ENCODE measurements at regions not wholly inside any gene's neighbourhood (a gene's known extent, or its start where the extent isn't known, plus 50 kb on each side); places are given as distances from the start of the nearest gene placed in this dataset.

DNA sequence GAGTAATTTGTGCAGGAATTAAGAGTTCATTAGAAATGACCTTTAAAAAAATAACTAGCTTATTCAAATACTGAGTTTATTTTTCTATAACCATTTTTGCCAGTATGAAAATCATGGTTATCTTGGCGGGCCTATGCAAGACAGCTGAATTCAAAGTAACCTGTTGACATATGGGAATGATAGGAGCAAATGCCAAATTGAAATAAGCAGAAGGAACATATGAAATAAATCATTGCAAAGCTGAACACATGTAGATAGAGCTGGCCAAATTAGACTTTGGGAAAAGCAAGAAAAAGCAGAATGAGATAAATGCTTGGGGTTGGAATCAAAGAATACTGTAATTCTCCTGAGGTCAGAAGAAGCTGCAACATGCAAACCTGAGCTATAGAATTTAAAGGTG lies 372.5 kb downstream of the ADAMTS20 start:
- no peak for DNase-seq (ENCODE audit: low read depth)

DNA sequence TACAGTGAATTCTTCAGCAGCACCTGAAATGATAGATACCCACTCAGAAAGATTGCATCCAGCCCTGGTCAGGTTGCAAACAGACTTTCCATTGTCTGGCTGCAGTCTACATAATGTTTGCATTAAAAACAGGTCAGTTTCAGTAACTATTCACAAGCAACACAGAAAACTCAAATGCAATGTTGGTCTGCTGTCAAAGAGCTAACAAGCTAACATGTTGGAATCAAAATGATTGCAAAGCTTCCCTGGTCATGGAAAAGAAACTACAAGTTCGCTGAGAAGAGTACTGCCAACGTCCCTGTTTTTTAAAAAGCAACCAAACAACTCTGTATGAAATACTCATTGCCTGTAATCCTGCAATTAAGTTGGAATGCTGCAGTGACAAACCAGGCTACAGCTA lies 374.7 kb downstream of the ADAMTS20 start:
- DNase-seq (ENCODE audit: low read depth) = no peak

DNA sequence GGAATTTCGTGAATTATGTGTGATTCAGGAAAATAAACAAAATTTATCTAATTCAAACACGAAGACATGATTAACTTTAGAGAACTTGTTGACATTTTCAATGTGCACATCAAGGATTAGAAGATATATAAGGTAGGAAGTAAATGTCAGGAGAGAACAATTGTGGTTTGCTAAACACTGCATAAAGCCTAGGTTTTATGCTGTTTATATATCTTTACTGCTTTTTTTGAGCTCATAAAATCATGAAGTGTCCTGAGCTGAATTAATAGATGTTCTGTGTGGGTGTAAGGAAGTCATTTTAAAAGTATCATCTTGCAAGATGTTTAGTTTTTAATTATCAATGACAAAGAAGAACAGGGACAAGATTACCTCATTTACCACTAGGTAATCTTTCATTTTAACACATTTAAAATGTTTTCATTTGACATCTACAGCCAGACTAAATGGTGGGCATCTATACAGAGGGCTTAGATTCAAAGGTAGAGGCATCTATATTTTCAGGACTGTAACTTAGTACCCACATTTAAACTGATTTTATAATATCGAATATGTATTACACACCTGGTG lies 382.8 kb downstream of the ADAMTS20 start:
- DNase-seq (ENCODE audit: low read depth) = no peak

DNA sequence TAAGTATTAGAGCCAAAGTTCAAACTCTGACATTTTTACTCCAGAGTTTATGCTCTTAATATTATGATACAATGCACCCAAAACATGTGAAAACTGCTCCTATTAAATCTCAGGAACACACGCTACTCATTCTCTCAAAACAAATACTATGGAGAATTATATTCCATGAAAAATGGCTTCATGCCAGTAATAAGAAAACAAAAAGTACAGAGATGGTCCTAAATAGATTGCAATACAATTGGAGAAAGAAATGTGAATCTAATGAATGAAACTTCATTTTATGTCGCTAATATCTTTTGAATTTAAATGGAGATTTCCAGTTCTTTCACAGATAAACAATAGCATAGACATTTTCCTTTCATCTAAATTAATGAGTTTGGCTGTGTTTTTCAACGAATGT lies 384.3 kb downstream of the ADAMTS20 start:
- no peak for DNase-seq (ENCODE audit: low read depth)

DNA sequence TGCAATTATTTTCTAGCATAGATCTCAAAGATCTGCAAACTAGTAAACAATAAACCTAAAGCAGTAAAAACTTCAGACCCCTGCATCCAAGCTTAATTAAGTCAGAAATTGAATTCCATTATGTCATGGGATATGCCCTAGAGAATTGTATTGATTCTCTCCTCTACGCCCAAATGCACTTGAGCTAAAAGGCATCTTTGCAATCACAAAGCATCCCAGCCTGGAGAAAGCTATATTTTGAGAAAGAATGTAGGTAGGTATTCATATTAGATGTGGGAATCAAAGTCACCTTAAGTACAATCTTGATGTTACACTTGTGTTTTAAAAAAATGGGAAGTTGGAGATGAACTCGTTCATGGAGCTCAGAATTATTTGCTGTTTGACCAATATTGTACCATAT lies 386.7 kb downstream of the ADAMTS20 start:
- no peak for DNase-seq (ENCODE audit: low read depth)

DNA sequence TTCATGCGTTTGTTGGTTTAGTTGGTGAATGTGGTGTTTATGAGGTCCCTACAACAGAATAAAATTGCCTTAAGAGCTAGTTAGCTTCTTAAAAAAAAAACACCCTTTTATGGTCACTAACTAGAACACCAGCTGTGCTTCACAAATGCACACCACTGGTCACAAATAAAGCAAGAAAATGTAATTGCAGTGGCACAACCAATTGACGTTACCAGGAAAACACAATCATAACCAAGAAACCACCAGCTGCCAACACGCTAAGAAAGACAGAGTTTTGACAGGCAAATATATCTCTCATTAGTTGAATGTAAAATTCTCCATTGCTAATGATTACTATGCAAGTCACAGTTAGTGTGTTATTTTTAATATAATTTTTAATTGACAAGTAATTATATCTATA lies 389.9 kb downstream of the ADAMTS20 start:
- DNase-seq (ENCODE audit: low read depth) = no peak

DNA sequence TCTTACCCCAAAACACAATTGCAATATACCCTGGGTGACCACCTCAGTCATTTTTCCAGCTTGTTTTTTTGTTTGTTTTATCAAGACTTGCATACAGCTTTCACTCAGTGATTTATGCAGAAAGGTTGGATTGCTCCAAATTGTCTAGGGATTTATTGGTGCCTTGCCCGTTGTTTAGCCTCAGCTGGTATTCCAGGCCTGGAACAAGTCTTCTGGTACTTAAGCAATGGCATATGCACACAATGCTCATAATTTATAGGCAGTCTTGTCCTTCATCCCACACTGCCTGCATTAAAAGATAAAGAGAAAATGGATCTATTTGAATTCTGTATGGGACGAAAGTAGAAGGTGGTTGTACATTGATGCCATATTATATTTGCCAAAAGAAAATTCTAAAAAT lies 392.5 kb downstream of the ADAMTS20 start:
- DNase-seq (ENCODE audit: low read depth) = no peak

DNA sequence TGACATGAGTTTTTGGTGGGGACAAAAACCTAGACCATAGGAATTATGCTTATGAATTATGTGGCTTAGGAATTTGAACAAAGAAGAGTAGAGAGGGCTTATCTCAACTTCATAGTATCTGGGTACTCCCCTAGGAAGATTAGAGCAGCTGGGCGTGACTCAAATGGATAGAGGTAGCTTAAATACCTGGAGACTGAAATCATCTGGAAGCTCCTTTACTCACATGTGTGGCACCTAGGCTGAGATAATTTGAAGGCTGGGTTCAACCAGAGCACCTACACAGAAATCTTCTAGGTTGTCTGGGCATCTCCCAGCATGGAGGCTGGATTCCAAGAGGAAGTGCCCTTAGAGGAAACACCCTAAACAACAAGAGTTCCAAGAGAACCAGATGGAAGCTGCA lies 393.9 kb downstream of the ADAMTS20 start:
- DNase-seq (ENCODE audit: low read depth) = no peak

DNA sequence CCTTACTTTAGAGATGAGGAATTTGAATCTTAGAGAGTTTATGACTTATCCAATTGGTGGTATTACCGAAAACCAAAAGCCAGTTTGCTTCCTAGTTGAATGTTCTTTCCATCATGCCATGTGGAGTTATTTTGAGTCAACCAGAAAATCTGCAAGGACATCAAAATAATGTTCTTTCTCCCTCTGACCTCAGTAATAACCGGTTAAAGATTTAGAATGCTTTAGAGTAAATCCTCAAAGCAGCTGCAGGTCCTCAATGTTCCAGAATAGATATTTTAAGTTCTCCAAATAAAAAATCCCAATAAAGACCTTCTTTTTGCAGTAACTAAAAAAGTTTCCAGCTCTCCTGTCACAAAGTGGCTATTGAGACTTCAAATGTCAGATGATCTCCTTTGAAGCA lies 396.6 kb downstream of the ADAMTS20 start:
- no peak for DNase-seq (ENCODE audit: low read depth)

DNA sequence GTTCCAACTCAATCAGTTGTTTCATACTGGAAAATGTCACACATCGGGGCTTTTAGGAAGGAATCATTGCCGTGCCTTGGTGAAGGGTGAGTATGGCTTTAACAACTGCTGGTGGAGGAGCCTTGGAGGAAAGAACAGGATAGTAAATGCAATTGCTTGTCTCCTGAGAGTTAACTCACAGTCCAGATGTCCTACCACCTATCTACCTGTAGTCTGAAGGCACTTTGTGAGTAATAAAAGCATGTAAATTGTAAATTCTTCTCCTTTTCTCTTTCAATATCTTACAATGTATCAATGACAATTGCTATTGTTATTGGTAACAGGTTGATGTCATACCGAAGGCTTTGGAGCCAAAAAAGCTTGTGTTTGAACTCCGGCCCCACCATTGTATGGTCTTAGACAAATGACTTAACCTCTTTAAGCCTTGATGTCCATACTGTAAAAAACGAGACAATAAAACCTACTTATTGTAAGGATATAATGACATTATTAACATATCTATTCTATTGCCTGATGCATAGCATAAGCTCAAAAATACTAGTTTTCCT lies 397.4 kb downstream of the ADAMTS20 start:
- no peak for DNase-seq (ENCODE audit: low read depth)

DNA sequence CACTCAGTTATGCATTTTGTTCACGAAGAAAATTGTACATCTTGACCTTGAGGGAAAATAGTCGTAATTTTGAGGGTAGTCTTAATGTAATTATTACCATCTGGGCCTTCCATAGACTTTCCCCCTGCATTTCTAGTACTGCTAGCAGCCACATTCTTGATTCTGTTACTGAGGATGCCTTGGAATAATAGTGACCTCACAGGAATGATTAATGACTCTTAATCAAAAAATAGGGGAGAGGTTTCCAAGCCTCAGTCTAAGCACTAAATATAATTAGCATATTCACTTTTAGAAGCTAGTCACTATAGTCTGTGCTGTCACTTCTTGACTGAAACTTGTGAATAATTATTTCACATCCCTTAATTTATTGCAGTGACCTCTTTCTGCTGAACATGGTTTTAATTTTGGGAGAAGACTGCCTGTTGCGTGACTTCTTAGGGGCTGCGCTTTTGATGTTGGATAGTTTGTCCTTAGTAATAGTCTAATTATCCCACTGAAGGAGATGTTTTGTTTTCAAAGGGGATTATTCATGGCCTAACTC lies 400.5 kb downstream of the ADAMTS20 start:
- DNase-seq (ENCODE audit: low read depth) = no peak

DNA sequence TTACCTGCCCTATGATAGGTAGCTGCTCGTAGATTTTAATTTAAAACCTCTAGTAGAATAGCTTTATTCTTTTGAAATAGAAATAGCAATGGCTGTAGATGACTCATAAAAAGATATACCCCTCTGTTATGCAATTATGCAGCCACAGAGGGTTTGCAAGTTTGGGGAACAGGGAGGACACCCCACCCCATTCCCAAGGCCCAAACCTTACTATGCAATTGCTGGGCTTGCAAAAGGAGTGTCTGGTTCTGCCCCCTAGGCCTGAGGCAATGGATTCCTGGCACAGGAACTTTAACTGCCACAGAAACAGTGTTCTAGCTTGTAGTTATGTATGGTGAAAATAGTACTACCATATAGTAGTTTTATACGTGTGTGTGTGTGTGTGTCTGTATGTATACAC lies 403.3 kb downstream of the ADAMTS20 start:
- no peak for DNase-seq (ENCODE audit: low read depth)

DNA sequence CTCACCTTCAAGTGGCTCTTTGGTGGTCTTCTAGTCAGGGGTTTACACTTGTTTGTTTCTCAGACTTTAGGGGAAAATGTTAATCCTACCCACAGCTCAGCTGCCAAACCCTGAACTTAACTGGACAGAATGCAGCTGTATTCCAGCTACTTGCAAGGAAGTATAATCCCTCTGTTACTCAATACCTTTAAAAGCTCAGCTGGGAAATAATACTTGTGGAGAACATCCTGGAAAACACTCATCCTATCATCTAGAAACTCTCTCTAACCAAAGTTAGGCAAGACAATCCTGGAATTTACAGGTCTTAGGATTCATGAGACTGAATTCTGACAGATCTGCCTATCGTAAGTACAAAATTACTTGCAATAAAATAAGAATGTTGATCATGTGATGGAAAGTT lies 404.1 kb downstream of the ADAMTS20 start:
- no peak for DNase-seq (ENCODE audit: low read depth)

DNA sequence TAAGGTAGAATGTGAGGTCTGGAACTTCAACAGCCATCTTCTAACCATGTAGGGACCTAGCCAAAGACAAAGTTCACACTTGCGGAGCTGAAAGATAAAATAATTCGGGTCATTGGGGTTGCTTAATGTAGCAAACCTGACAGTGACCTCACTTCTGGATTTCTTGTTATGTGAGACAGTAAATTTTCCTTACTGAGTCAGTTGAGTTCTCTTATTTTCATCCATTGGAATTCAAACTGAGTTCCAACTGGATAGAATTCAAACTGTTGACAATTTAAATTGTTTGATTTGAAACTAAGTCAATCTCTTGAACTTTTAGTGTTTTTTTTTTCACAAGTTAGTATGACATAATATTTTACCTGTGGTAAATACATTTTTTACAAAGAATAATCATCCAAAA lies 406.5 kb downstream of the ADAMTS20 start:
- DNase-seq (ENCODE audit: low read depth) = no peak

DNA sequence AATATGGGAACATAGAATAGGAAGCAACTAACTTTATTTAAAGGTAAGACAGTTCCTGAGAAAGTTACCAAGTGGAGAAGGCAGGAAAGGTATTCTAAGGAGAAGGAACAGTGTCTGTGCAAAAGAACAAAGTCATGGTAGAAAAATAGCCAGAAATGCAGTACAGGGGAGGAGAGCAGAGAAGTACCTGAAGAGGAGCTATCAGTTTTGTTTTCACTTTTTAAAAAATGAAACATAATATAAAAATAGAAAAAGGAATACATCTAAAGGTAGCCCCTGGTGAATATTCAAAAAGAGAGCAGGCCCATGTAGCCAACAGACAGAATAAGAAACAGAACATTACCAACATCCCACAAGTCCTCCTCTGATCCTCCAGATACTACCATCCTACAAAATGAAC lies 408.7 kb downstream of the ADAMTS20 start:
- DNase-seq (ENCODE audit: low read depth) = no peak

DNA sequence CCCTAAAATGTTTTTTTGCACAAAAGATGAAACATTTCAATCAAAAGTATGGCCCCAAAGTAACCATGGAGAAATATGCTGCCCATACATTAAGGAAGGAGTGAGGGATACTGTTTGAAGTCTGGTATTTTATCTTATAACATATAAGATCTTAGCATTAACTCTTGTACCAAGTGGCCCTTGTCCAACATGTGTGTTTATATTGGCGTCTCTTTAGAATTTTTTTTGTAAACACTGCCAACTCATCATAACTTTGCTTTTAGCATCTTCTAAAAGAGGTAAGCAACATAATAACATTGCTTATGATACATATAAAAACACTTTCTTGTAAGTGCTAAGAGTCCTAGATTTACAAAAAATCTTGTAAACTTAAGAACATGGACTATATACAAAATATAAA lies 419.7 kb downstream of the ADAMTS20 start:
- DNase-seq (ENCODE audit: low read depth) = no peak

DNA sequence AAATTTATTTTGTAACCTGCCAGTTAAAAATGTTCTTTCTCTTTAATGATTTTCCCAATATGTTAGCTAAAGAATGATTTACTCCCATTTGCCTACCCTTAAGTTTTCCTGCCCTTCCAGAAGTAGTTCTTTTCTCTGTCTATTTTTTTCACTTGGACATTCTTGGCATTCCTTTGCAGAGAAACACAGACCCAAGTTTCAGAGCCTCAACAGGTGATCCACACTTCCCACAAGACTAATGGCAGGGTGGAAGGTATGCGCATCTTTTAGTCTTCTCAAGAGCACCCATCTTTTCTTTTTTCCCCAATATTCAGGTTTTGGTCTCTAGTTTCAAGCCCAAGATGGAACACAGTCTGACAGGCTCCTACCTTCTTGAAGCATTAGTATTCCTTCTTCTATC lies 420.7 kb downstream of the ADAMTS20 start:
- DNase-seq (ENCODE audit: low read depth) = no peak

DNA sequence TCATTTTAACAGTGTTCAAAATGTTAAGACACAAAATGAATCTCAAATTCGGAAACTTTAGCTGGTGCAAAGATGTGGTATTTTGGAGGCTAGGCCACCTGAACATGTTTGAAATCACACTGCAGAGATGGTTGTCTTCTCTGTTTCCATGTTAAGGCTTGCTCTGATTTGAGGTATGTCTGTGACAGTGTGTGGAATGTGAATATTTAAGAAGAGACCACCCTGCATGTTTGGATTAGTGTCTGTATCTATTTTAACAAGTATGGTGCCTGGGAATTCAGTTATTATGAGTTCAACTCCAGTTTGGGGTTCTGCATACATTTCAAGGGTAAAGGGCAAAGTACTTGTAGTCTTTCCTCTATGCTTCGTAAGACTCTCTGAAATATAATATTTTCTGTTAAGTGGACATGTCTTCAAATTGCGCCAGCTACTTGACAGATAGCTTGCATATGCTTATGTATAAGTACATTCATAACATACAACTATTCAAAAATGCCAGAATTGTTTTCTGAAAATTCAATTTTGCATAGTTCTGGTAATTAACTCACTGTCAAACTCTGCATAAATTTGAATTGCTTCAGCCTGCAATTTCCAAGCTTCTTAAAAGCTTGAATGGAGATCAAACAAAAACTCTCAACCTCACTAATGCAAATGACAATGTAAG lies 424.0 kb downstream of the ADAMTS20 start:
- no peak for DNase-seq (ENCODE audit: low read depth)

DNA sequence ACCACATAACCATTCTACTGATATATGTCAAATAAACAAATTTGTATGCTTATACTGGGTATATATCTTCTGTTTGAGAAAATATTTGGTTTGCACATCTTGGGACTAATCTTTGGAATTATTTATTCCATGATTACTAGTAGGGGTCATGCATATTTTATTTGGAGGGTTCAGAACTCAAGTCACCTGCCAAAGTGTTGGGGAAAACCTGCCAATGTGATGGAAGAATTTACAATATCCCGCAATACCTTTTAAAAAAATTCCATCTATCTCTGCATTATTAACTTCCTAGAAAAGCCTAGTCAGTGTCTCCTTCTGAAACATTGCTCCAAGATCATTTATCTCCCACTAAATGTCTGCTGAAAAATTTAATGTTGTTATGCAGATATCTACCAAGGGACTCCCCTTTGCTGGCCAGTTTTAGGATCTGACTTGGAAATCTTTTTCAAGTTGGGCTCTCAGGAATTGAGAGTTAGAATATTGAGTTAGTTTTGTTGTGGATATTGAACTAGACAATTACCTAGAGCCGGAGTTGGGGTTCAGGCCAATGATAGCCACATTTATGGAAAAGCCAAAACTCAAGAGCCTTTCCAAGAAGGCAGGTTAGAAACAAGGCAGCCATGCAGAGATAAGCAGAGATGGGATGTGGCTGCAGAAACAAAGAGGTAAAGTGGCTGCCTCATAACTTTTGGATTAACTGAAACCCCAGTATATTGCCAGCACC lies 425.2 kb downstream of the ADAMTS20 start:
- no peak for DNase-seq (ENCODE audit: low read depth)

DNA sequence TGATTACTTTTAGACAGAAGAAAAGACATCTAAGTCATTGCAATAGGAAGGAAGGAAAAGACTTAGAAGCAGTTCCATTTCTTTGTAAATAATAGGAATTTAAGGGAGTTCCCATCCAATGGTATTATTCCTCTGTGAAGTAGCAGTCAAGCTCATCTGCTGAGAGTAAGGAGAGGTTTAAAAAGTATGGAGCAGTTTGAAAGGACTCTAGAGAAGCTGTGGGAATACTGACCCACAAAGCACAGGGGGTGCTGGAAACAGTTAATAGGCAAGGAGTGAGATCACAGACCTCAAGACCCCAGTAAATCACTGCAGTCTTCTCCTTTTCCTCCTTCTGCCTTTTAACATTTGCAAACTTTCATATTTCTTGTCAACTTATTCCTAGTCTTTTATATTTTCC lies 428.5 kb downstream of the ADAMTS20 start:
- no peak for DNase-seq (ENCODE audit: low read depth)

DNA sequence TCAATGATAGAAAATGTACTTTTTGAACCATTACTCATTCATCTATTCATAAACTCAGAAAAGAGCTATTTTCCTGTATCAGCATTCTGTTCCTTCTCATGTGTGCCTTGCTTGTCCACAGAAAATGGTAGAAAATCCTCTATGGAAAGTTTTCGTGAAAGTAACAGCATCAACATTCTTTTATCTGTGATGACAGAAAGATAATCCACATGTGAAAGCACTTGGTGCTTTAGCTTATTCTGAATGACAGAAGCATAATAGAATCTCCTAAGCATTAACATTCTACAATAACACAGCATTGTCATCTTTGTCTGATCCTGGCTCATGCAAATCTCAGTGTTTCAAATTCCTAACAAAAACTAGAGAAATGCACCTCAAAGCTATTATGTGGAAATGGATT lies 431.9 kb downstream of the ADAMTS20 start:
- no peak for DNase-seq (ENCODE audit: low read depth)

DNA sequence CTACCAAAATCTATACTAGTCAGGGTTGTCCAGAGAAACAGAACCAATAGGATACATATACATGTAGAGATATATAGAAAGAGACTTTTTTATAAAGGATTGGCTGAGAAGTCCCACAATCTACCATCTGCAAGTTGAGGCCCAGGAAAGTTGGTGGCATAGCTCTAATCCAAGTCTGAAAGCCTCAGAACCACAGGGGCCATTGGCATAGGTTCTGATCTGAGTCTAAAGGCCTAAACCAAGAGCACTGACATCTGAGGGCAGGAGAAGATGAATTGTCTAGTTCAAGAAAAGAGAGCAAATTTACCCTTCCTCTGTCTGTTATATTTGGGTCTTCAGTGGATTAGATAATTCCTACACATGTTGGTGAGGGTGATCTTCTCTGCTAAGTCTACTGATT lies 433.1 kb downstream of the ADAMTS20 start:
- DNase-seq (ENCODE audit: low read depth) = no peak

DNA sequence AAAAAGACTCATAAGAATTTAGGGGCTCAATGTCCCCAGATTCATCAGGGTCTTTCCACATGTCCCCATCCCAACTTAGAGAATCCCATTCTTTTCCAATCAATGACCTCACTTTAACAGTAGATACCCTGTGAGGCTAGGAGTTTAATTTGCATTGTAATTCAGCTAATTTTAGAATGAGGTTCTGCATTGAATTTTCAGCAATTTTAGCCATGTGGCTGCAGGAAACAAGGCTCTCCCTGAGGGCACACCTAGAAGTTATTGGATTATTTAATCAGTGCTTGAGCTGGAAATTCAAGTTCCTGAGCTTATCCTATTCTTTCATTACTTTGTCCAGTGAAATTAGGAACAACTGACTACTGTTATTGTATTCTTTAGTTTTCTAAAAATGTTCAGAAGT lies 433.8 kb downstream of the ADAMTS20 start:
- no peak for DNase-seq (ENCODE audit: low read depth)
